ENCODE measurements at regions not wholly inside any gene's neighbourhood (a gene's known extent, or its start where the extent isn't known, plus 50 kb on each side); places are given as distances from the start of the nearest gene placed in this dataset.

- Mint-ChIP-seq H3K4me3 (no peak overlapping the region), H3K9me3 (no peaks in the 10 kb centered on the region), H3K4me1 (peaks cover 4% of the 10 kb centered on the region), H3K36me3 (no peaks in the 10 kb centered on the region), H3K27ac (no peak overlapping the region), H3K27me3 (peaks cover 5% of the 10 kb centered on the region)
Observed at GRCh38 chr2:143903172-143903856, 616.6 kb downstream of the ZEB2 start.

GRCh38 chr2:143901185-143901842 is 618.6 kb downstream of the ZEB2 start:
- Mint-ChIP-seq H3K27me3 (peaks cover 5% of the 10 kb centered on the region), H3K4me3 (no peak overlapping the region), H3K36me3 (no peaks in the 10 kb centered on the region), H3K27ac (no peak overlapping the region), H3K9me3 (no peaks in the 10 kb centered on the region), H3K4me1 (peaks cover 4% of the 10 kb centered on the region)

GRCh38 chr2:143899987-143900386 is 619.9 kb downstream of the ZEB2 start:
- H3K4me1 Mint-ChIP-seq, result peaks cover 4% of the 10 kb centered on the region
- no peaks in the 10 kb centered on the region for H3K9me3 Mint-ChIP-seq
- no peaks in the 10 kb centered on the region for H3K36me3 Mint-ChIP-seq
- H3K27ac Mint-ChIP-seq, result no peak overlapping the region
- no peak overlapping the region for H3K4me3 Mint-ChIP-seq
- H3K27me3 Mint-ChIP-seq, result peaks cover 5% of the 10 kb centered on the region

GRCh38 chr2:143893371-143893770 is 626.5 kb downstream of the ZEB2 start:
- Mint-ChIP-seq H3K9me3 (no peaks in the 10 kb centered on the region), H3K4me3 (no peak overlapping the region), H3K27me3 (peaks cover 12% of the 10 kb centered on the region), H3K36me3 (no peaks in the 10 kb centered on the region), H3K27ac (no peak overlapping the region), H3K4me1 (no peaks in the 10 kb centered on the region)

GRCh38 chr2:143891879-143892308 is 628.0 kb downstream of the ZEB2 start:
- H3K27ac Mint-ChIP-seq, result no peak overlapping the region
- H3K4me3 Mint-ChIP-seq, result no peak overlapping the region
- no peaks in the 10 kb centered on the region for H3K36me3 Mint-ChIP-seq
- no peaks in the 10 kb centered on the region for H3K9me3 Mint-ChIP-seq
- peaks cover 13% of the 10 kb centered on the region for H3K27me3 Mint-ChIP-seq
- H3K4me1 Mint-ChIP-seq, result no peaks in the 10 kb centered on the region

GRCh38 chr2:143890798-143891197 is 629.1 kb downstream of the ZEB2 start:
- Mint-ChIP-seq H3K4me1 (no peaks in the 10 kb centered on the region), H3K27ac (no peak overlapping the region), H3K9me3 (no peaks in the 10 kb centered on the region), H3K36me3 (no peaks in the 10 kb centered on the region), H3K4me3 (no peak overlapping the region), H3K27me3 (peaks cover 11% of the 10 kb centered on the region)

- peaks cover 12% of the 10 kb centered on the region for H3K27me3 Mint-ChIP-seq
- H3K27ac Mint-ChIP-seq, result no peak overlapping the region
- H3K4me1 Mint-ChIP-seq, result no peaks in the 10 kb centered on the region
- H3K36me3 Mint-ChIP-seq, result no peaks in the 10 kb centered on the region
- no peak overlapping the region for H3K4me3 Mint-ChIP-seq
- no peaks in the 10 kb centered on the region for H3K9me3 Mint-ChIP-seq
Observed at GRCh38 chr2:143889216-143889615, 630.7 kb downstream of the ZEB2 start.

GRCh38 chr2:143885461-143885860 is 634.5 kb downstream of the ZEB2 start:
- Mint-ChIP-seq H3K4me1 (no peaks in the 10 kb centered on the region), H3K4me3 (no peak overlapping the region), H3K27me3 (peaks cover 4% of the 10 kb centered on the region), H3K27ac (no peak overlapping the region), H3K9me3 (no peaks in the 10 kb centered on the region), H3K36me3 (no peaks in the 10 kb centered on the region)

- H3K27me3 Mint-ChIP-seq, result peaks cover 5% of the 10 kb centered on the region
- peaks cover 8% of the 10 kb centered on the region for H3K4me1 Mint-ChIP-seq
- no peaks in the 10 kb centered on the region for H3K9me3 Mint-ChIP-seq
Observed at GRCh38 chr2:143881246-143881645, 638.7 kb downstream of the ZEB2 start.

GRCh38 chr2:143877876-143878530 is 641.9 kb downstream of the ZEB2 start:
- no peak overlapping the region for H3K4me3 Mint-ChIP-seq
- H3K27ac Mint-ChIP-seq, result no peak overlapping the region
- H3K36me3 Mint-ChIP-seq, result no peaks in the 10 kb centered on the region
- peaks cover 8% of the 10 kb centered on the region for H3K4me1 Mint-ChIP-seq
- peaks cover 3% of the 10 kb centered on the region for H3K27me3 Mint-ChIP-seq
- H3K9me3 Mint-ChIP-seq, result peaks cover 3% of the 10 kb centered on the region

More at GRCh38 chr2:143881246-143881645, 638.7 kb downstream of the ZEB2 start:
- Mint-ChIP-seq H3K27ac (no peak overlapping the region), H3K4me3 (no peak overlapping the region), H3K36me3 (no peaks in the 10 kb centered on the region)

GRCh38 chr2:143877056-143877455 is 642.9 kb downstream of the ZEB2 start:
- Mint-ChIP-seq H3K9me3 (peaks cover 5% of the 10 kb centered on the region), H3K36me3 (no peaks in the 10 kb centered on the region), H3K4me3 (no peak overlapping the region), H3K4me1 (peaks cover 8% of the 10 kb centered on the region), H3K27me3 (peaks cover 3% of the 10 kb centered on the region), H3K27ac (no peak overlapping the region)

- H3K4me3 Mint-ChIP-seq, result no peak overlapping the region
- H3K36me3 Mint-ChIP-seq, result peaks cover under 1% of the 10 kb centered on the region
- peaks cover 2% of the 10 kb centered on the region for H3K27me3 Mint-ChIP-seq
- H3K9me3 Mint-ChIP-seq, result peaks cover 8% of the 10 kb centered on the region
- H3K27ac Mint-ChIP-seq, result peak overlapping the region; percentile 6
- H3K4me1 Mint-ChIP-seq, result peaks cover 8% of the 10 kb centered on the region
Observed at GRCh38 chr2:143875295-143876233, 644.4 kb downstream of the ZEB2 start.

GRCh38 chr2:143873886-143874285 is 646.0 kb downstream of the ZEB2 start:
- Mint-ChIP-seq H3K9me3 (peaks cover 11% of the 10 kb centered on the region), H3K4me1 (peaks cover 8% of the 10 kb centered on the region), H3K27ac (no peak overlapping the region), H3K4me3 (no peak overlapping the region), H3K36me3 (peaks cover 4% of the 10 kb centered on the region), H3K27me3 (no peaks in the 10 kb centered on the region)

- no peaks in the 10 kb centered on the region for H3K4me1 Mint-ChIP-seq
- H3K36me3 Mint-ChIP-seq, result peaks cover 4% of the 10 kb centered on the region
- H3K9me3 Mint-ChIP-seq, result peaks cover 16% of the 10 kb centered on the region
- H3K4me3 Mint-ChIP-seq, result no peak overlapping the region
- peaks cover 2% of the 10 kb centered on the region for H3K27me3 Mint-ChIP-seq
- no peak overlapping the region for H3K27ac Mint-ChIP-seq
Observed at GRCh38 chr2:143870696-143871095, 649.2 kb downstream of the ZEB2 start.

GRCh38 chr2:143856978-143857377 is 662.9 kb downstream of the ZEB2 start:
- Mint-ChIP-seq H3K4me3 (no peak overlapping the region), H3K4me1 (no peaks in the 10 kb centered on the region), H3K27me3 (peaks cover 7% of the 10 kb centered on the region), H3K9me3 (no peaks in the 10 kb centered on the region), H3K27ac (no peak overlapping the region), H3K36me3 (peaks cover 3% of the 10 kb centered on the region)
